ENCODE measurements at regions not wholly inside any gene's neighbourhood (a gene's known extent, or its start where the extent isn't known, plus 50 kb on each side); places are given as distances from the start of the nearest gene placed in this dataset.
A peak's percentile ranks its signal among the peaks of the same experiment; 100 is the strongest.

- no peak for DNase-seq
Observed at GRCh38 chr3:157574531-157574930, 71.3 kb upstream of the VEPH1 start.

- DNase-seq: no peak
Observed at GRCh38 chr3:157573780-157574378, 70.7 kb upstream of the VEPH1 start.

- DNase-seq: no peak
Observed at GRCh38 chr3:157573281-157573680, 70.1 kb upstream of the VEPH1 start.

- peak in 2 of 14 donors; percentile 1 to 5 for DNase-seq
Observed at GRCh38 chr3:157572559-157573270, 69.5 kb upstream of the VEPH1 start.

- no peak for DNase-seq
Observed at GRCh38 chr3:157566596-157566995, 63.4 kb upstream of the VEPH1 start.

GRCh38 chr3:157559401-157559800 is 56.2 kb upstream of the VEPH1 start:
- no peak for DNase-seq
